ENCODE measurements at regions not wholly inside any gene's neighbourhood (a gene's known extent, or its start where the extent isn't known, plus 50 kb on each side); places are given as distances from the start of the nearest gene placed in this dataset.

- Histone ChIP-seq H2BK12ac (ENCODE audit: insufficient read length, low read depth, low read length) (no peak overlapping the region), H3K4me2 (ENCODE audit: insufficient read depth, insufficient read length, low read length) (no peak overlapping the region), H3K23me2 (ENCODE audit: insufficient read length, low read depth, low read length, poor library complexity, severe bottlenecking) (no peaks in the 10 kb centered on the region), H3K14ac (ENCODE audit: insufficient read depth, low read length) (no peak overlapping the region), H3K27ac (ENCODE audit: insufficient read length, low read depth, low read length) (no peak overlapping the region), H3K9ac (ENCODE audit: extremely low read depth, insufficient read length, low read length) (no peak overlapping the region), H4K8ac (replicated peaks; ENCODE audit: insufficient read length, low read depth, low read length) (no peak overlapping the region), H3K27me3 (ENCODE audit: insufficient read depth, low read length) (no peaks in the 10 kb centered on the region), H4K20me1 (ENCODE audit: control insufficient read depth, insufficient read depth, insufficient read length) (no peaks in the 10 kb centered on the region), H4K5ac (ENCODE audit: insufficient read length, low read depth, low read length) (no peak overlapping the region), H3K18ac (ENCODE audit: insufficient read length, low read depth, low read length) (no peak overlapping the region), H3K79me2 (ENCODE audit: insufficient read depth, low read length) (no peaks in the 10 kb centered on the region), H3K4me1 (ENCODE audit: insufficient read depth, low read length) (0 out of 2 replicates have a peak, but pooled peaks cover 2% of the 10 kb centered on the region), H2AFZ (ENCODE audit: low read length) (no peak overlapping the region), H3K23ac (ENCODE audit: insufficient read length, low read depth, low read length) (no peak overlapping the region), H3K56ac (ENCODE audit: insufficient read length, low read depth, low read length) (no peak overlapping the region), H3K9me3 (ENCODE audit: control insufficient read depth, low read depth, low read length) (no peaks in the 10 kb centered on the region), H4K91ac (ENCODE audit: insufficient read length, low read depth, low read length) (no peak overlapping the region), H2AK5ac (ENCODE audit: insufficient read length, low read length) (no peak overlapping the region), H2BK120ac (ENCODE audit: low read depth, low read length, poor library complexity, severe bottlenecking) (no peak overlapping the region), H3K79me1 (ENCODE audit: insufficient read depth, low read depth, low read length, poor library complexity, severe bottlenecking) (no peaks in the 10 kb centered on the region), H2BK20ac (ENCODE audit: low read depth, low read length, poor library complexity, severe bottlenecking) (no peak overlapping the region), H3T11ph (ENCODE audit: low read length) (no peak overlapping the region), H2BK15ac (ENCODE audit: low read depth, low read length) (no peak overlapping the region), H2BK5ac (ENCODE audit: insufficient read length, low read length) (no peak overlapping the region), H3K4ac (ENCODE audit: low read depth, low read length) (no peak overlapping the region)
- H3K4me3 Mint-ChIP-seq: no peak overlapping the region
- no peak for TF ChIP-seq CTCF (conservative IDR thresholded peaks at IDR 0.05)
- no CpG with 5 or more reads among the region's 5 CpGs for WGBS (ENCODE audit: extremely low coverage, insufficient read length, low lambda C conversion rate)
- no peaks in the 10 kb centered on the region for H3K9me3 Mint-ChIP-seq
- no peaks in the 10 kb centered on the region for H3K36me3 Mint-ChIP-seq (ENCODE audit: insufficient read depth in 1 of 3, low read depth in 3 of 3)
- no peaks in the 10 kb centered on the region; the same call in 1 of the 2 replicates for H3K27me3 Mint-ChIP-seq (ENCODE audit: low read depth)
- DNase-seq: no peak
- no peaks in the 10 kb centered on the region for H3K4me1 Mint-ChIP-seq
- no peak overlapping the region; a peak in 1 of 7 replicates for H3K27ac Mint-ChIP-seq
Observed at GRCh38 chr9:21570643-21571275, 88.6 kb upstream of the IFNE start.

Data from H9 (cell line).